ENCODE measurements at regions not wholly inside any gene's neighbourhood (a gene's known extent, or its start where the extent isn't known, plus 50 kb on each side); places are given as distances from the start of the nearest gene placed in this dataset.

DNA sequence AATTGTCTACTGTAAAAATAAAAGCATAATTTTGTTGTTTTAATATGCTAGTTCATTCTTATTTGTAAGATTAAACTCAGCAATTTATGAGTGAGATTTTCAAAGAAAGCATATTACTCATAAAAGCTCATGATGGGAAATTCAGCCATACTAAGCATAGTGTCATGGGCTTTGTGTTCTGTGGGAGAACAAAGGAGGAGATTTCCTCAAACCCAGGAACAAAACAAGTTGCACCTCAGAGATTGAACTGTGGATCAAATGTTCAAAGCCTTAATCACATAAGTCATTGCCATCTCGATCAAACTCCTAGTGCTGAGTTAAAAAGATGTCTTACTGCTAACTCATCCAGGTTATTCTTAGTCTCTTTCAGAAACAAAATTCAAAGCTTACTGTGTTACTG, 85.6 kb upstream of the PDZRN3 start:
- no peaks in the 10 kb centered on the region for H3K36me3 ChIP-seq (ENCODE audit: control insufficient read depth, insufficient read depth, low read length)
- no peak overlapping the region for H3K27ac ChIP-seq (ENCODE audit: low read depth, low read length)
- no peak overlapping the region for H3K9ac ChIP-seq (ENCODE audit: low read length)
- H3K4me3 ChIP-seq (ENCODE audit: low read depth, low read length), result no peak overlapping the region
- no peaks in the 10 kb centered on the region for H3K9me3 ChIP-seq (ENCODE audit: control insufficient read depth, insufficient read depth, low read depth, low read length)
- no peaks in the 10 kb centered on the region for H3K4me1 ChIP-seq (ENCODE audit: control insufficient read depth, insufficient read depth, low read length)
- no peaks in the 10 kb centered on the region for H3K27me3 ChIP-seq (ENCODE audit: control insufficient read depth, insufficient read depth, low read length)

DNA sequence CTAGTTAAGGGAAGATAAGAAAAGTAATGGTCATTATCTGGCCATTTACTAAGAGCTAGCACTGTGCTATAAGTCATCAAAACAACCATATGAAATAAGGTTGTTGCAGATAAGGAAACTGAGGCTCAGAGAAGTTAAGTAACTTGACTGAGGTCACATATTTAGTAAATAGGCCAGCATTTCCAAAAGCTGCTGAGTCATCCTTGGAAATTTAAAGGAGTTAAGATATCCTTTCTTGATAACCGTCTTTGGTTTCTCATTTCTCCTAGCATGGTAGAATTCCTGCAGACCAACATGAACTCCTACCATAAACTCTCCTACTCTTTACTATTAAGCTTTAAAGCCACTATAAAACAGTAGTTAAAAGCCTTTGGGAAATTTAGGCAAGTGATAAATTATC, 85.0 kb upstream of the PDZRN3 start:
- Histone ChIP-seq H3K36me3 (ENCODE audit: control insufficient read depth, insufficient read depth, low read length) (no peaks in the 10 kb centered on the region), H3K27ac (ENCODE audit: low read depth, low read length) (no peak overlapping the region), H3K9me3 (ENCODE audit: control insufficient read depth, insufficient read depth, low read depth, low read length) (no peaks in the 10 kb centered on the region), H3K4me1 (ENCODE audit: control insufficient read depth, insufficient read depth, low read length) (no peaks in the 10 kb centered on the region), H3K9ac (ENCODE audit: low read length) (no peak overlapping the region), H3K4me3 (ENCODE audit: low read depth, low read length) (no peak overlapping the region), H3K27me3 (ENCODE audit: control insufficient read depth, insufficient read depth, low read length) (no peaks in the 10 kb centered on the region)

DNA sequence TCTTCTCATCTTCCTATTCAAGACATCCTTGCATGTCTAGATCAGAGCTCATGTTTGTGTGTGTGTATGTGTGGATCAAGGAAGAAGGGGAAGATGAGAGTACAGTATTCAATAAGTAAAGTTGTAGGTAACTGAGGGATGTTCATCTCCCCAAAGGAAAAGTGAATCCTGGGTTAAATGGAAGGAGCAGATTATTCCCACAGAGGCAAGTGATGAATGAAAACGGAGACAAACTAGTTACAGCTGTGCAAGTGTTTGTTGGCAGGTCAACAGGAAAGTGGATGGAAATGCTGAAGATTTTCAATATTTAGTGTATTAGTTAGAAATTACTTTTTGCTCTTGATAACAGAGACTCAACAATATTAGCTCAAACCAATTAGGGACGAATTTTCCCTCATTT, 84.2 kb upstream of the PDZRN3 start:
- Histone ChIP-seq H3K27me3 (ENCODE audit: control insufficient read depth, insufficient read depth, low read length) (no peaks in the 10 kb centered on the region), H3K4me1 (ENCODE audit: control insufficient read depth, insufficient read depth, low read length) (no peaks in the 10 kb centered on the region), H3K9me3 (ENCODE audit: control insufficient read depth, insufficient read depth, low read depth, low read length) (no peaks in the 10 kb centered on the region), H3K4me3 (ENCODE audit: low read depth, low read length) (no peak overlapping the region), H3K36me3 (ENCODE audit: control insufficient read depth, insufficient read depth, low read length) (no peaks in the 10 kb centered on the region), H3K27ac (ENCODE audit: low read depth, low read length) (no peak overlapping the region), H3K9ac (ENCODE audit: low read length) (no peak overlapping the region)

DNA sequence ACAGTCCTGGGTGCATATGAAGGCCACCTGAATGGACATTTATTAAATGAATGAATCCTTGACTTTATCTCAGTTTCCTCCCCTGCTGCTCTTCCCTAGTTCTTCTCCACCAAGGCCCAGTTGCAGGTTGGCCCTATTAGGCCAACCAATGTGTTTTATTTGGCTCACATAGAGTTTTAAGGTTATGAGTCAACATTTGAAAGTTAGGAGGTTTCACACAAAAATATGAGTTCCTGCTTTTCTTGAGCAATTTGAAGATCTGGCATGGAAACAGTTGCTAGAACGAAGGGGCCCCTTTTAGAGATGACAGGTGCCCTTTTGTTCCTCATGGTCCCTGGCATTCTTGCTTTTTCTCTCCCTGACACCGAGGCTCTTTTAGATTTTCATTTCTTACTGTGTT, 83.0 kb upstream of the PDZRN3 start:
- H3K27ac ChIP-seq (ENCODE audit: low read depth, low read length), result no peak overlapping the region
- no peaks in the 10 kb centered on the region for H3K36me3 ChIP-seq (ENCODE audit: control insufficient read depth, insufficient read depth, low read length)
- no peak overlapping the region for H3K9ac ChIP-seq (ENCODE audit: low read length)
- H3K9me3 ChIP-seq (ENCODE audit: control insufficient read depth, insufficient read depth, low read depth, low read length), result no peaks in the 10 kb centered on the region
- no peaks in the 10 kb centered on the region for H3K4me1 ChIP-seq (ENCODE audit: control insufficient read depth, insufficient read depth, low read length)
- H3K4me3 ChIP-seq (ENCODE audit: low read depth, low read length), result no peak overlapping the region
- no peaks in the 10 kb centered on the region for H3K27me3 ChIP-seq (ENCODE audit: control insufficient read depth, insufficient read depth, low read length)

DNA sequence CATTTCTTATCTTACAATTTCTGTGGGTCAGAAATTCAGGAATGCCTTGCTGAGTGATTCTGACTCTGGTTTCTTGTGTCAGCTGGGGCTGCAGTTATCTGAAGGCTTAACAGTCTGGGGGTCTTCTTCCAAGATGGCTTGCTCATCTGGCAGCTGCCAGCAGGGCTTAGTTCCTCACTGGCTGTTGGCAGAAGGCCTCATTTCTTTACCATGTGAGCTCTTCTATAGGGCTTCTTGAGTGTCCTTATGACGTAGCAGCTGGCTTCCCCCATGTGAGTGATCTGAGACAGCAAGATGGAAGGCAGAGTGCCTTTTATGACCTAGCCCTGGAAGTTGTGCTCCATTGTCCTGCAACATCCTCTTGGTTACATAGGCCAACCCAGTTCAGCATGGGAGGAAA, 82.0 kb upstream of the PDZRN3 start:
- Histone ChIP-seq H3K4me1 (ENCODE audit: control insufficient read depth, insufficient read depth, low read length) (no peaks in the 10 kb centered on the region), H3K9ac (ENCODE audit: low read length) (no peak overlapping the region), H3K27ac (ENCODE audit: low read depth, low read length) (no peak overlapping the region), H3K9me3 (ENCODE audit: control insufficient read depth, insufficient read depth, low read depth, low read length) (no peaks in the 10 kb centered on the region), H3K36me3 (ENCODE audit: control insufficient read depth, insufficient read depth, low read length) (no peaks in the 10 kb centered on the region), H3K27me3 (ENCODE audit: control insufficient read depth, insufficient read depth, low read length) (no peaks in the 10 kb centered on the region), H3K4me3 (ENCODE audit: low read depth, low read length) (no peak overlapping the region)

DNA sequence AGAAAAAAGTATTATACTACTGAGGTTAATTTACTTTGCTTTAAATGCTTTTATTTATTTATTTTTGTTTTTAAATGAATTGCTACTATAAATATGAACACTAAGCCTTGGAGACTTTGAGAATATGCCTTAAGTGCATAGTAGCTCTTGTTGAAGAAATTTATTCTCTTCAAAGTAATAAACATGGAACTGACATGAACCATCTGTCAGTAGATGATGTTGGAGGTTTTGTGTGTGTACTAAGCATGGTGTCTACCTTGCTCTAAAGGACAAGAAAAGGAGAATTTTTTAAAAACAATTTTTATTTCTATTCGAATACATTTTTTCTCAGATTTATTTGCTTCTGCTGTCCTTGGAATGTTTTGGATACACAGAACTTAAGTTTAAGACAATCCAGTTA, 81.1 kb upstream of the PDZRN3 start:
- Histone ChIP-seq H3K27me3 (ENCODE audit: control insufficient read depth, insufficient read depth, low read length) (no peaks in the 10 kb centered on the region), H3K9ac (ENCODE audit: low read length) (no peak overlapping the region), H3K36me3 (ENCODE audit: control insufficient read depth, insufficient read depth, low read length) (no peaks in the 10 kb centered on the region), H3K9me3 (ENCODE audit: control insufficient read depth, insufficient read depth, low read depth, low read length) (no peaks in the 10 kb centered on the region), H3K27ac (ENCODE audit: low read depth, low read length) (no peak overlapping the region), H3K4me1 (ENCODE audit: control insufficient read depth, insufficient read depth, low read length) (no peaks in the 10 kb centered on the region), H3K4me3 (ENCODE audit: low read depth, low read length) (no peak overlapping the region)

DNA sequence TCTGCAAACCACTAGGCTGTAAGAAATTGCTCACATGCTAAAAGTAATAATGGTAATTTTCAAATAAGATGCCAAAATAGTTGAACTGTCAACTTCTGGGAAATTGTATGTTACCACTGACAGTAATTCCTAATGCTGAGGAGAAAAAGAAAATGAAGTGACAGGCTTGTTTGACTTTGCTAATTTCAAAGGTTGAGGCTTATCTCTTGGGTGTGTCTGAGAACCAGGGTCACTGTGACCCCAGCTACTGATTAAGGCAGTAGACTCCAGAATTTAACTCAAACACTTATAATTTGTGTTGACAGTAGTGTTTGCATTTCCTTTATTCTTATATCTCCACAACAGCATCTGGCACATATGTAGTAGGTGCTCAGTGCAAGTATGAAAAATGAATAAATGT, 74.6 kb upstream of the PDZRN3 start:
- Histone ChIP-seq H3K9me3 (ENCODE audit: control insufficient read depth, insufficient read depth, low read depth, low read length) (no peaks in the 10 kb centered on the region), H3K36me3 (ENCODE audit: control insufficient read depth, insufficient read depth, low read length) (no peaks in the 10 kb centered on the region), H3K27me3 (ENCODE audit: control insufficient read depth, insufficient read depth, low read length) (no peaks in the 10 kb centered on the region), H3K27ac (ENCODE audit: low read depth, low read length) (no peak overlapping the region), H3K4me1 (ENCODE audit: control insufficient read depth, insufficient read depth, low read length) (no peaks in the 10 kb centered on the region), H3K9ac (ENCODE audit: low read length) (no peak overlapping the region), H3K4me3 (ENCODE audit: low read depth, low read length) (no peak overlapping the region)

DNA sequence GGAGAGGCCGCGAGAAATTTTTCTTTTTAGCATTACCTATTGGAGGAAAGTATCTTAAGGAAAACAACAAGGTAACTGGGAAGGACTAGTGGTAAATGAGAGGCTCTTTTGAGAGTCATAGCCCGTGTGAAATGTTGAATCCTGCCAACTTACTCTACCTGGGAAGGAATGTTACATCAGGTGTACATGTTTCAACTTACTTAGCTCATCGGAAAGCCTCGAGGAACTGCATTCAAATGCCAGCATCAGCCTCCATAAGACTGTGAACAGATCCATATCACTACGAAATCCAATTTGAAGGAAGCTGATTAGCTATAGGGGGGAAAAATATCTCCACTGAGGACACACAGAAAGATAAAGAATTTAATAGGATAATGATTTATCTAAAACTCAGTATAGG, 72.3 kb upstream of the PDZRN3 start:
- no peak overlapping the region for H3K27ac ChIP-seq (ENCODE audit: low read depth, low read length)
- H3K9ac ChIP-seq (ENCODE audit: low read length), result no peak overlapping the region
- H3K36me3 ChIP-seq (ENCODE audit: control insufficient read depth, insufficient read depth, low read length), result no peaks in the 10 kb centered on the region
- H3K4me3 ChIP-seq (ENCODE audit: low read depth, low read length), result no peak overlapping the region
- 0 out of 2 replicates have a peak, but pooled peaks cover 5% of the 10 kb centered on the region for H3K9me3 ChIP-seq (ENCODE audit: control insufficient read depth, insufficient read depth, low read depth, low read length)
- no peaks in the 10 kb centered on the region for H3K27me3 ChIP-seq (ENCODE audit: control insufficient read depth, insufficient read depth, low read length)
- no peaks in the 10 kb centered on the region for H3K4me1 ChIP-seq (ENCODE audit: control insufficient read depth, insufficient read depth, low read length)

DNA sequence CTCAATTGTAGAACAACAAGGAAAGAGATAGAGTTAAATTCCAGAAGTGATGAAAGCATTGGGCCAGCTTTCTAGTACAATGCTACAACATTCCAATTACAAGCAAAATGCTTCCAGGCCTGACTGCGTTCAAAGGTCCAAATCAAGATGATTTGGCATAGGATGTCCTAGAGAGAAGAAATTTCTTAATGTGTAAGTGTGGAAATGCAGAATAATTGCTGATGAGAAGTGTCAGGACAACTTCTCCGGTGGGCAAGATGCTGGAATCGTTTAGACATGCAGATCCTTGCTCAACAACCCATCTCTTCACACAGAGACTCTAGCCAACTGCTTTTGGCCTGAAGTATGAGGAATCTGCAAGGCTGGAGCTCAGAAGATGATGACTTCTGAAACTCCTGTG, 71.1 kb upstream of the PDZRN3 start:
- Histone ChIP-seq H3K4me3 (ENCODE audit: low read depth, low read length) (no peak overlapping the region), H3K27ac (ENCODE audit: low read depth, low read length) (no peak overlapping the region), H3K4me1 (ENCODE audit: control insufficient read depth, insufficient read depth, low read length) (no peaks in the 10 kb centered on the region), H3K36me3 (ENCODE audit: control insufficient read depth, insufficient read depth, low read length) (no peaks in the 10 kb centered on the region), H3K27me3 (ENCODE audit: control insufficient read depth, insufficient read depth, low read length) (no peaks in the 10 kb centered on the region), H3K9me3 (ENCODE audit: control insufficient read depth, insufficient read depth, low read depth, low read length) (0 out of 2 replicates have a peak, but pooled peaks cover 5% of the 10 kb centered on the region), H3K9ac (ENCODE audit: low read length) (no peak overlapping the region)

DNA sequence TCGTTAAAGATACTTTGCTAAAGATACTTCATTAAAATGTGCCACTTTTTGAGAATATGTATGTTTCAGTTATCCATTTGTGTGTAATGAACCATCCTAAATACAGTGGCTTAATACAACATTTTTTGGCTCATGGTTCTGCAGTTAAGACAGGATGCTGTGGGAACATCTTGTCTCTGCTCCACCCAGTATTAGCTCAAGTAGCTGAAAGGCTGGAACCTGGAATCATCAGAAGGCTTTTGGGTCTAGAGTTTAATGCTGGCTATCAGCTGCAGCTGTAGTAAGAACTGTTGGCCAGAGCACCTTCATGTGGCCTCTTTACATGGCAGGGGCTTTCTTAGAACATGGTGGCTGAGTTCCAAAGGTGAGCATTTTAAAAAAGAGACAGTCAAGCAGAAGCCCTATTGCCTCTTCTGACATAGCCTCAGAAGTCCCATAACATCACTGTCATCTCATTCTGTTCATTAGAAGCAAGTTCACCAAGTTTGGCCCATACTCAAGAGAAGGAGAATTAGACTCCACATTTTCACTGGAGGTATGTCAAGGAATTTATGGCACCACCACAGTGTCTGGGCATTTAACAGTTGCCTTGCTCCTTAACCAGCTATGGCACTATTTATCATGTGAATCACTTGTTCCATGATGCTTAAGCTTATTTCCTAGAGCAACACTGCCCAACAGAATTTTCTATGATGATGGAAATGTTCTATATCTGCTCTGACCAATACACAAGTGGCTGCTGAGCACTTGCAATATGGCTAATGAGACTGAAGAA, 70.4 kb upstream of the PDZRN3 start:
- Histone ChIP-seq H3K4me1 (ENCODE audit: control insufficient read depth, insufficient read depth, low read length) (no peaks in the 10 kb centered on the region), H3K36me3 (ENCODE audit: control insufficient read depth, insufficient read depth, low read length) (no peaks in the 10 kb centered on the region), H3K27me3 (ENCODE audit: control insufficient read depth, insufficient read depth, low read length) (no peaks in the 10 kb centered on the region), H3K9me3 (ENCODE audit: control insufficient read depth, insufficient read depth, low read depth, low read length) (0 out of 2 replicates have a peak, but pooled peaks cover 5% of the 10 kb centered on the region), H3K4me3 (ENCODE audit: low read depth, low read length) (no peak overlapping the region), H3K9ac (ENCODE audit: low read length) (no peak overlapping the region), H3K27ac (ENCODE audit: low read depth, low read length) (no peak overlapping the region)

DNA sequence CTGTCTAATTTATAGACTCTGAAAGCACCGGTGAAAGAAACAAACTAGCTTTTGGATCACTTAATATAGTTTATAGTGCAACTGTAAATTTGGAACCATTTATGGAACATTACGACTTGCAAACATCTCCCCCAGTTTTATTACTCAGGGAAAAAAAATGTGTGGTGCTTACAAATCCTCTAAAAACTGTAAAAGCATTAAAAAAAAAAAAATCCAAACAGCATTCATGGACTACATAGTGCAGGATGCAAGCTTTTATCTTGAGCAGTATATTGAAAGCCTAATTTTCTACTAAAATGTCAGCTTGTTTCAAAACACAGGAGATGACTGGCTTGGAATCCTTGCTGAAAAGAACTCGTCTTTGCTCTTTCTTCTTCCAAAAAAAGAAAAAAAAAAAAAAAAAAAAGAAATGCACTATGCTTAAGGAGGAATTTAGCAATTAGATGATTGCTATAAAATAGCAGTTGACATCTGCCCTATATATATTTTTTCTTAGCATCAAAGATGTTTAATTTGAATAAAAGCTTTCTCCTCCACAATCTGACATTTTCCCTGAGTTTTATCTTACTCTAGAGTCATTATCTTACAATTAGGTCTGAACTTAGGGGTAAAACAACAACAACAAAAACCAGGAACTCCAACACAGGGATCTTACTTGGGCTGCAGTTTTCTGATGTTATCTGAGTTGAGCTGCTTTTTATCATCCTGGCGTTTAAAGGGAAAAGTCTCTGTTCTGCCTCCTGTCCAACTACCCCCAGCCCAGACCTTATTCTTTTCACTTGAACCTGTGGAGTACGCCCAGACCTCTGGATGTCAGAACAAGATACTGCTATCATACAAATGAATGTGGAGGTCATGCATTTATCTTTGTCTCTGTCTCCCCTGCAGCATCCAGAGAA, 62.6 kb upstream of the PDZRN3 start:
- no peak overlapping the region for H3K9ac ChIP-seq (ENCODE audit: low read length)
- H3K36me3 ChIP-seq (ENCODE audit: control insufficient read depth, insufficient read depth, low read length), result no peaks in the 10 kb centered on the region
- no peaks in the 10 kb centered on the region for H3K27me3 ChIP-seq (ENCODE audit: control insufficient read depth, insufficient read depth, low read length)
- H3K27ac ChIP-seq (ENCODE audit: low read depth, low read length), result no peak overlapping the region
- H3K4me1 ChIP-seq (ENCODE audit: control insufficient read depth, insufficient read depth, low read length), result peaks cover 26% of the 10 kb centered on the region
- H3K4me3 ChIP-seq (ENCODE audit: low read depth, low read length), result no peak overlapping the region
- H3K9me3 ChIP-seq (ENCODE audit: control insufficient read depth, insufficient read depth, low read depth, low read length), result no peaks in the 10 kb centered on the region

Data from HUES6 (cell line).